ENCODE measurements at regions not wholly inside any gene's neighbourhood (a gene's known extent, or its start where the extent isn't known, plus 50 kb on each side); places are given as distances from the start of the nearest gene placed in this dataset.

GRCh38 chrX:35382966-35383365 is 415.2 kb upstream of the MAGEB16 start (continued):
- TF ChIP-seq CREM (CRISPR knock-in tag; IDR thresholded peaks at IDR 0.05) (no peak), MLX (CRISPR knock-in tag; IDR thresholded peaks at IDR 0.05) (no peak), STAT6 (CRISPR knock-in tag; conservative IDR thresholded peaks at IDR 0.05; ENCODE audit: low read depth) (no peak), ZNF396 (CRISPR knock-in tag; IDR thresholded peaks at IDR 0.05; ENCODE audit: borderline replicate concordance) (no peak), IRF1 (CRISPR knock-in tag; IDR thresholded peaks at IDR 0.05) (no peak), EMX1 (CRISPR knock-in tag; IDR thresholded peaks at IDR 0.05) (no peak), MAX (CRISPR knock-in tag; IDR thresholded peaks at IDR 0.05) (no peak)

GRCh38 chrX:35392232-35392631 is 405.9 kb upstream of the MAGEB16 start:
- DNase-seq (ENCODE audit: low spot score): no peak
- ATAC-seq: no peak
- POLR2A ChIA-PET: no interaction called here
- Mint-ChIP-seq H3K4me1 (no peaks in the 10 kb centered on the region), H3K4me3 (no peak overlapping the region), H3K27ac (no peak overlapping the region), H3K9me3 (no peaks in the 10 kb centered on the region), H3K36me3 (no peaks in the 10 kb centered on the region), H3K27me3 (ENCODE audit: low read depth) (no peaks in the 10 kb centered on the region)
- TF ChIP-seq AFF4 (CRISPR knock-in tag; IDR thresholded peaks at IDR 0.05; ENCODE audit: borderline replicate concordance) (no peak), JUN (CRISPR knock-in tag; IDR thresholded peaks at IDR 0.05) (no peak), ATF6 (CRISPR knock-in tag; IDR thresholded peaks at IDR 0.05) (no peak), ERG (CRISPR knock-in tag; IDR thresholded peaks at IDR 0.05) (no peak), MYBL2 (CRISPR knock-in tag; IDR thresholded peaks at IDR 0.05) (no peak)
- CTCF ChIA-PET: no interaction called here
